Trophoblast cell (in vitro differentiated cells and primary cell): ENCODE measurements at regions not wholly inside any gene's neighbourhood (a gene's known extent, or its start where the extent isn't known, plus 50 kb on each side); places are given as distances from the start of the nearest gene placed in this dataset.

Source experiments
- DNase-seq, 2 donors: peaks; one replicate each; pipeline ENCODE4 v3.0.0-alpha.2; 2016
- H2AFZ ChIP-seq: 2 replicates; pipeline ENCODE4 v1.6.1; 2013; ENCODE audit warnings: low read length, moderate library complexity, mild to moderate bottlenecking; ENCODE audit not compliant: insufficient read depth, poor library complexity
- H2AK5ac ChIP-seq: 2 replicates; pipeline ENCODE4 v1.6.1; 2013; ENCODE audit warnings: mild to moderate bottlenecking, low read length
- H2BK120ac ChIP-seq: 2 replicates; pipeline ENCODE4 v1.6.1; 2013; ENCODE audit warnings: low read length, mild to moderate bottlenecking, moderate library complexity; ENCODE audit not compliant: insufficient read depth, poor library complexity
- H2BK12ac ChIP-seq: 2 replicates; pipeline ENCODE4 v1.6.1; 2013; ENCODE audit warnings: mild to moderate bottlenecking, low read length, moderate library complexity
- H2BK5ac ChIP-seq: 2 replicates; pipeline ENCODE4 v1.6.1; 2013; ENCODE audit warnings: low read length, low read depth, moderate library complexity, mild to moderate bottlenecking; ENCODE audit not compliant: poor library complexity
- H3K14ac ChIP-seq: 2 replicates; pipeline ENCODE4 v1.6.1; 2013; ENCODE audit warnings: mild to moderate bottlenecking, low read length
- H3K18ac ChIP-seq: 2 replicates; pipeline ENCODE4 v1.6.1; 2013; ENCODE audit warnings: mild to moderate bottlenecking, low read length
- H3K23ac ChIP-seq: 2 replicates; pipeline ENCODE4 v1.6.1; 2013; ENCODE audit warnings: low read length
- H3K27ac ChIP-seq: 2 replicates; pipeline ENCODE4 v1.5.1; 2013; ENCODE audit warnings: low read depth, mild to moderate bottlenecking, inconsistent platforms, low read length, moderate library complexity
- H3K27me3 ChIP-seq: 2 replicates; pipeline ENCODE4 v1.6.1; 2013; ENCODE audit warnings: inconsistent platforms, mild to moderate bottlenecking, low read length, moderate library complexity; ENCODE audit not compliant: insufficient read depth
- H3K36me3 ChIP-seq, 2 experiments: 1 replicate in 1 of 2; 2 replicates in 1 of 2; pipeline ENCODE4 v1.6.1; 2013; ENCODE audit warnings: low read length in 2 of 2, mild to moderate bottlenecking in 2 of 2, moderate library complexity in 1 of 2; ENCODE audit not compliant: insufficient read depth in 2 of 2, control insufficient read depth in 1 of 2
- H3K4ac ChIP-seq: 2 replicates; pipeline ENCODE4 v1.6.1; 2013; ENCODE audit warnings: low read depth, mild to moderate bottlenecking, low read length, moderate library complexity
- H3K4me1 ChIP-seq, 2 experiments: 1 replicate in 1 of 2; 2 replicates in 1 of 2; pipeline ENCODE4 v1.6.1; 2013; ENCODE audit warnings: low read length in 2 of 2, mild to moderate bottlenecking in 2 of 2, moderate library complexity in 1 of 2; ENCODE audit not compliant: insufficient read depth in 2 of 2, control insufficient read depth in 1 of 2
- H3K4me2 ChIP-seq: 2 replicates; pipeline ENCODE4 v1.6.1; 2013; ENCODE audit warnings: inconsistent platforms, mild to moderate bottlenecking, low read length, moderate library complexity
- H3K4me3 ChIP-seq: 2 replicates; pipeline ENCODE4 v1.5.1; 2013; ENCODE audit warnings: mild to moderate bottlenecking, low read depth, low read length, inconsistent platforms
- H3K79me1 ChIP-seq: one replicate; pipeline ENCODE4 v1.6.1; 2013; ENCODE audit warnings: low read length
- H3K79me2 ChIP-seq: 2 replicates; pipeline ENCODE4 v1.6.1; 2013; ENCODE audit warnings: low read length, mild to moderate bottlenecking; ENCODE audit not compliant: control insufficient read depth, insufficient read depth, poor library complexity
- H3K9ac ChIP-seq: 2 replicates; pipeline ENCODE4 v1.6.1; 2013; ENCODE audit warnings: mild to moderate bottlenecking, low read length
- H3K9me3 ChIP-seq: 2 replicates; pipeline ENCODE4 v1.6.1; 2013; ENCODE audit warnings: low read depth, mild to moderate bottlenecking, control low read depth, inconsistent platforms, low read length; ENCODE audit not compliant: insufficient read depth
- H4K12ac ChIP-seq: 2 replicates; pipeline ENCODE4 v1.6.1; 2013; ENCODE audit warnings: low read depth, mild to moderate bottlenecking, low read length, moderate library complexity
- H4K8ac ChIP-seq: 2 replicates; pipeline ENCODE4 v1.6.1; 2013; ENCODE audit warnings: low read depth, mild to moderate bottlenecking, low read length, moderate library complexity
- H4K91ac ChIP-seq: one replicate; pipeline ENCODE4 v1.6.1; 2013; ENCODE audit warnings: low read depth, mild to moderate bottlenecking, low read length, moderate library complexity
- WGBS: extraction: QIAGEN DNeasy Blood & Tissue Kit; methylation state at CpG from one replicate; pipeline ENCODE4 v1.1.7; 2013; ENCODE audit warnings: missing lambda C conversion rate; ENCODE audit not compliant: insufficient read length, insufficient coverage; ENCODE audit errors: extremely low coverage; 5-methylcytosine and 5-hydroxymethylcytosine counted together

GRCh38 chr3:83816653-83817052, 1142.1 kb upstream of the CADM2 start:
- Histone ChIP-seq H3K4me1 (no peaks in the 10 kb centered on the region), H4K8ac (no peak overlapping the region), H3K27ac (no peak overlapping the region), H2AFZ (no peak overlapping the region), H2BK120ac (no peak overlapping the region), H3K18ac (no peak overlapping the region), H3K4me2 (no peak overlapping the region), H3K23ac (no peak overlapping the region), H3K27me3 (no peaks in the 10 kb centered on the region), H3K79me2 (no peaks in the 10 kb centered on the region), H2BK12ac (no peak overlapping the region), H3K14ac (no peak overlapping the region), H3K36me3 (no peaks in the 10 kb centered on the region), H4K91ac (no peak overlapping the region), H3K79me1 (no peaks in the 10 kb centered on the region), H4K12ac (no peak overlapping the region), H2AK5ac (no peak overlapping the region), H3K4ac (no peak overlapping the region), H3K9me3 (peaks cover 5% of the 10 kb centered on the region), H3K4me3 (no peak overlapping the region), H3K9ac (no peak overlapping the region), H2BK5ac (no peak overlapping the region)
- no peak for DNase-seq
- WGBS = no CpG with 5 or more reads among the region's 1 CpG

DNA sequence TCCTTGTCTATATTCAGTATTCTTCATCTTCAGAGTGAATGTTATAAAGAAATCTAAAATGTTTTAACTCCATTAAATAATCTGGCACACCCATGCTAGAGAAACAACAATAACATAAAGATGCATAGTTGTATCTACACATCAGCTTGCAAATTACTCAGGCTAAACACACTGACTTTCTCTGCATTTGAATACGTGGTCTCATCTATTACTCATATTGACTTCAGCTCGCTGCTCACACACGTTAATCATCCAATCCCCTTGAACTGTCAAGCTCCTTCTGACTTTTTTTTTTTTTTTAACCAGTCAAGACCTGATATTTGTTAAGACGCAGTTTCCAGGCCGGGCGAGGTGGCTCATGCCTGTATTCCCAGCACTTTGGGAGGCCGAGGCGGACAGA, 1137.3 kb upstream of the CADM2 start:
- no peak overlapping the region for H3K23ac ChIP-seq
- no peak overlapping the region for H3K18ac ChIP-seq
- no peaks in the 10 kb centered on the region for H3K27me3 ChIP-seq
- no peak overlapping the region for H2AFZ ChIP-seq
- no peak overlapping the region for H4K8ac ChIP-seq
- H4K91ac ChIP-seq = no peak overlapping the region
- H2AK5ac ChIP-seq = no peak overlapping the region
- no peaks in the 10 kb centered on the region for H3K9me3 ChIP-seq
- no peak for DNase-seq
- H2BK12ac ChIP-seq = no peak overlapping the region
- no peak overlapping the region for H4K12ac ChIP-seq
- no peaks in the 10 kb centered on the region for H3K79me2 ChIP-seq
- no peaks in the 10 kb centered on the region for H3K4me1 ChIP-seq
- H3K36me3 ChIP-seq = no peaks in the 10 kb centered on the region
- H3K79me1 ChIP-seq = no peaks in the 10 kb centered on the region
- no CpG with 5 or more reads among the region's 8 CpGs for WGBS
- no peak overlapping the region for H3K4ac ChIP-seq
- no peak overlapping the region for H3K4me2 ChIP-seq
- H3K14ac ChIP-seq = no peak overlapping the region
- no peak overlapping the region for H3K9ac ChIP-seq
- H2BK5ac ChIP-seq = no peak overlapping the region
- no peak overlapping the region for H2BK120ac ChIP-seq
- no peak overlapping the region for H3K27ac ChIP-seq
- no peak overlapping the region for H3K4me3 ChIP-seq

GRCh38 chr3:83823095-83823494, 1135.7 kb upstream of the CADM2 start:
- Histone ChIP-seq H2AFZ (no peak overlapping the region), H3K4me3 (no peak overlapping the region), H2AK5ac (no peak overlapping the region), H3K79me1 (no peaks in the 10 kb centered on the region), H3K9ac (no peak overlapping the region), H3K79me2 (no peaks in the 10 kb centered on the region), H4K91ac (no peak overlapping the region), H2BK5ac (no peak overlapping the region), H3K9me3 (no peaks in the 10 kb centered on the region), H3K27ac (no peak overlapping the region), H3K4me1 (no peaks in the 10 kb centered on the region), H3K4ac (no peak overlapping the region), H4K8ac (no peak overlapping the region), H3K18ac (no peak overlapping the region), H2BK12ac (no peak overlapping the region), H3K27me3 (no peaks in the 10 kb centered on the region), H4K12ac (no peak overlapping the region), H2BK120ac (no peak overlapping the region), H3K23ac (no peak overlapping the region), H3K36me3 (no peaks in the 10 kb centered on the region), H3K4me2 (no peak overlapping the region), H3K14ac (no peak overlapping the region)
- no CpG with 5 or more reads among the region's 1 CpG for WGBS
- DNase-seq = no peak

GRCh38 chr3:83835040-83835439, 1123.7 kb upstream of the CADM2 start:
- no peak overlapping the region for H3K4ac ChIP-seq
- H3K9ac ChIP-seq = no peak overlapping the region
- no peaks in the 10 kb centered on the region for H3K27me3 ChIP-seq
- no peak overlapping the region for H3K4me3 ChIP-seq
- no peak overlapping the region for H3K4me2 ChIP-seq
- H4K8ac ChIP-seq = no peak overlapping the region
- no peaks in the 10 kb centered on the region for H3K9me3 ChIP-seq
- H2BK5ac ChIP-seq = no peak overlapping the region
- no peak overlapping the region for H2BK120ac ChIP-seq
- no peaks in the 10 kb centered on the region for H3K4me1 ChIP-seq
- no peak overlapping the region for H2AK5ac ChIP-seq
- H3K36me3 ChIP-seq = no peaks in the 10 kb centered on the region
- no peak overlapping the region for H3K23ac ChIP-seq
- no peak overlapping the region for H3K18ac ChIP-seq
- no peak overlapping the region for H2AFZ ChIP-seq
- no peak overlapping the region for H3K27ac ChIP-seq
- no peak overlapping the region for H4K12ac ChIP-seq
- no peak overlapping the region for H3K14ac ChIP-seq
- no peak overlapping the region for H2BK12ac ChIP-seq
- no peaks in the 10 kb centered on the region for H3K79me1 ChIP-seq
- no CpG with 5 or more reads among the region's 4 CpGs for WGBS
- no peaks in the 10 kb centered on the region for H3K79me2 ChIP-seq
- H4K91ac ChIP-seq = no peak overlapping the region
- DNase-seq = no peak
